ENCODE measurements at regions not wholly inside any gene's neighbourhood (a gene's known extent, or its start where the extent isn't known, plus 50 kb on each side); places are given as distances from the start of the nearest gene placed in this dataset.
"Not testable (repeated sequence)": the region's sequence is repeated elsewhere in the genome, so short reads cannot be mapped to it uniquely, and the experiment has no call there.

GRCh38 chr7:4361774-4362173 is 320.3 kb upstream of the FOXK1 start:
- CTCF ChIA-PET = no interaction called here

GRCh38 chr7:4383584-4383983 is 298.5 kb upstream of the FOXK1 start:
- POLR2A ChIA-PET = no interaction called here
- TF ChIP-seq ARNT (IDR thresholded peaks at IDR 0.05) (no peak), L3MBTL2 (conservative IDR thresholded peaks at IDR 0.05) (no peak), TARDBP (IDR thresholded peaks at IDR 0.05) (no peak), ELF4 (IDR thresholded peaks at IDR 0.05) (no peak), PKNOX1 (IDR thresholded peaks at IDR 0.05) (no peak), BHLHE40 (IDR thresholded peaks at IDR 0.05; ENCODE audit: borderline replicate concordance) (no peak), SP1 (IDR thresholded peaks at IDR 0.05) (no peak), LEF1 (IDR thresholded peaks at IDR 0.05; ENCODE audit: borderline replicate concordance) (no peak), CTBP1 (IDR thresholded peaks at IDR 0.05; ENCODE audit: borderline replicate concordance) (no peak), NFRKB (IDR thresholded peaks at IDR 0.05) (no peak), FOXA1 (IDR thresholded peaks at IDR 0.05) (no peak), HDGF (IDR thresholded peaks at IDR 0.05; ENCODE audit: borderline replicate concordance) (no peak), FOXM1 (IDR thresholded peaks at IDR 0.05; ENCODE audit: borderline replicate concordance) (no peak)
- CTCF ChIA-PET = no interaction called here
- DNase-seq (ENCODE audit: extremely low spot score) = no peak

More at GRCh38 chr7:4361774-4362173, 320.3 kb upstream of the FOXK1 start:
- POLR2A ChIA-PET = no interaction called here
- TF ChIP-seq BHLHE40 (IDR thresholded peaks at IDR 0.05; ENCODE audit: borderline replicate concordance) (no peak), ZNF384 (IDR thresholded peaks at IDR 0.05) (no peak), NFRKB (IDR thresholded peaks at IDR 0.05) (no peak), FOXM1 (IDR thresholded peaks at IDR 0.05; ENCODE audit: borderline replicate concordance) (no peak), FOXK2 (IDR thresholded peaks at IDR 0.05) (no peak), FOXA1 (IDR thresholded peaks at IDR 0.05) (no peak), SUZ12 (IDR thresholded peaks at IDR 0.05) (no peak), HDGF (IDR thresholded peaks at IDR 0.05; ENCODE audit: borderline replicate concordance) (no peak), PKNOX1 (IDR thresholded peaks at IDR 0.05) (no peak), SP1 (IDR thresholded peaks at IDR 0.05) (no peak), CTBP1 (IDR thresholded peaks at IDR 0.05; ENCODE audit: borderline replicate concordance) (no peak)
- peak; percentile 24 for DNase-seq (ENCODE audit: extremely low spot score)

GRCh38 chr7:4386190-4386589 is 295.9 kb upstream of the FOXK1 start:
- ChIA-PET CTCF (no interaction called here), POLR2A (no interaction called here)
- DNase-seq (ENCODE audit: extremely low spot score) = no peak
- TF ChIP-seq SUZ12 (IDR thresholded peaks at IDR 0.05) (no peak), CTBP1 (IDR thresholded peaks at IDR 0.05; ENCODE audit: borderline replicate concordance) (no peak), FOXA1 (IDR thresholded peaks at IDR 0.05) (no peak)

- DNase-seq (ENCODE audit: extremely low spot score); POLR2A ChIA-PET; CTCF ChIA-PET: not testable (repeated sequence)
Observed at GRCh38 chr7:4391103-4391502, 291.0 kb upstream of the FOXK1 start.

- CTCF ChIA-PET = no interaction called here
- POLR2A ChIA-PET = no interaction called here
- TF ChIP-seq TARDBP (IDR thresholded peaks at IDR 0.05) (no peak), ARNT (IDR thresholded peaks at IDR 0.05) (no peak), BHLHE40 (IDR thresholded peaks at IDR 0.05; ENCODE audit: borderline replicate concordance) (no peak), ZNF384 (IDR thresholded peaks at IDR 0.05) (no peak), PKNOX1 (IDR thresholded peaks at IDR 0.05) (no peak), LEF1 (IDR thresholded peaks at IDR 0.05; ENCODE audit: borderline replicate concordance) (no peak), SP1 (IDR thresholded peaks at IDR 0.05) (no peak), CTBP1 (IDR thresholded peaks at IDR 0.05; ENCODE audit: borderline replicate concordance) (no peak), FOXA1 (IDR thresholded peaks at IDR 0.05) (no peak)
- no peak for DNase-seq (ENCODE audit: extremely low spot score)
Observed at GRCh38 chr7:4394736-4395135, 287.4 kb upstream of the FOXK1 start.

GRCh38 chr7:4399121-4399520 is 283.0 kb upstream of the FOXK1 start:
- no peak for TF ChIP-seq BHLHE40 (IDR thresholded peaks at IDR 0.05; ENCODE audit: borderline replicate concordance)
- TF ChIP-seq NFRKB (IDR thresholded peaks at IDR 0.05) = no peak
- TF ChIP-seq ELF4 (IDR thresholded peaks at IDR 0.05) = no peak
- TF ChIP-seq ZNF384 (IDR thresholded peaks at IDR 0.05) = no peak
- no peak for TF ChIP-seq CTBP1 (IDR thresholded peaks at IDR 0.05; ENCODE audit: borderline replicate concordance)
- no peak for TF ChIP-seq LEF1 (IDR thresholded peaks at IDR 0.05; ENCODE audit: borderline replicate concordance)
- TF ChIP-seq FOXK2 (IDR thresholded peaks at IDR 0.05) = no peak
- no peak for TF ChIP-seq TARDBP (IDR thresholded peaks at IDR 0.05)
- no peak for TF ChIP-seq SP1 (IDR thresholded peaks at IDR 0.05)
- no peak for TF ChIP-seq SUZ12 (IDR thresholded peaks at IDR 0.05)
- CTCF ChIA-PET = no interaction called here
- DNase-seq (ENCODE audit: extremely low spot score) = no peak
- POLR2A ChIA-PET = no interaction called here

GRCh38 chr7:4399596-4399995 is 282.5 kb upstream of the FOXK1 start:
- DNase-seq (ENCODE audit: extremely low spot score) = no peak
- TF ChIP-seq SP1 (IDR thresholded peaks at IDR 0.05) (no peak), BHLHE40 (IDR thresholded peaks at IDR 0.05; ENCODE audit: borderline replicate concordance) (no peak), FOXA1 (IDR thresholded peaks at IDR 0.05) (no peak), LEF1 (IDR thresholded peaks at IDR 0.05; ENCODE audit: borderline replicate concordance) (no peak), NFRKB (IDR thresholded peaks at IDR 0.05) (no peak), L3MBTL2 (conservative IDR thresholded peaks at IDR 0.05) (no peak), PKNOX1 (IDR thresholded peaks at IDR 0.05) (no peak), ELF4 (IDR thresholded peaks at IDR 0.05) (no peak), ZNF384 (IDR thresholded peaks at IDR 0.05) (no peak)
- ChIA-PET CTCF (no interaction called here), POLR2A (no interaction called here)

Data from HEK293T (cell line).